Lung (tissue), 11 donors: ENCODE measurements at regions not wholly inside any gene's neighbourhood (a gene's known extent, or its start where the extent isn't known, plus 50 kb on each side); places are given as distances from the start of the nearest gene placed in this dataset.

Experiments
- ATAC-seq: fragments of 200-7000 bp; cut with Tn5 transposase; one replicate; pipeline ENCODE4 v1.9.1; 2020; ENCODE audit warnings: moderate number of reproducible peaks; ENCODE audit not compliant: insufficient read depth, low FRiP score
- DNase-seq, 3 donors: peaks; one replicate each; pipeline ENCODE4 v3.0.0-alpha.2; 2013 to 2017
- H3K27ac ChIP-seq, 2 donors: one replicate each; pipeline ENCODE4 v1.5.1; 2013; ENCODE audit warnings: mild to moderate bottlenecking in 2 of 2, moderate library complexity in 2 of 2, control low read depth in 1 of 2, inconsistent platforms in 1 of 2, low read depth in 1 of 2, low read length in 1 of 2
- H3K27me3 ChIP-seq, 3 donors: one replicate each; pipeline ENCODE4 v1.5.1; 2013; ENCODE audit warnings: low read length in 2 of 3; ENCODE audit not compliant: control insufficient read depth in 3 of 3, insufficient read depth in 3 of 3
- H3K36me3 ChIP-seq, 4 donors: one replicate each; pipeline ENCODE4 v1.5.1; 2013; ENCODE audit warnings: low read length in 4 of 4, mild to moderate bottlenecking in 1 of 4, moderate library complexity in 1 of 4; ENCODE audit not compliant: control insufficient read depth in 4 of 4, insufficient read depth in 4 of 4
- H3K4me1 ChIP-seq, 5 donors: one replicate each; pipeline ENCODE4 v1.5.1; 2013; ENCODE audit warnings: low read length in 5 of 5, mild to moderate bottlenecking in 2 of 5, moderate library complexity in 1 of 5; ENCODE audit not compliant: control insufficient read depth in 5 of 5, insufficient read depth in 5 of 5
- H3K4me3 ChIP-seq: one replicate; pipeline ENCODE4 v1.5.1; 2013; ENCODE audit warnings: mild to moderate bottlenecking, control low read depth, moderate library complexity
- H3K9ac ChIP-seq, 2 donors: one replicate each; pipeline ENCODE4 v1.5.1; 2013; ENCODE audit warnings: low read length in 2 of 2, control low read depth in 1 of 2; ENCODE audit not compliant: insufficient read depth in 1 of 2
- H3K9me3 ChIP-seq, 4 donors: one replicate each; pipeline ENCODE4 v1.5.1; 2013; ENCODE audit warnings: low read length in 3 of 4, mild to moderate bottlenecking in 1 of 4, moderate library complexity in 1 of 4; ENCODE audit not compliant: control insufficient read depth in 4 of 4, insufficient read depth in 3 of 4
- CTCF ChIP-seq: IDR thresholded peaks from 2 replicates; pipeline ENCODE4 v1.5.1; 2012; ENCODE audit warnings: mild to moderate bottlenecking; ENCODE audit errors: control extremely low read depth, extremely low read depth
- WGBS, 2 donors: extraction: QIAGEN DNeasy Blood & Tissue Kit; methylation state at CpG; one replicate each; pipeline ENCODE4 v1.1.7; 2013; 5-methylcytosine and 5-hydroxymethylcytosine counted together
- donor health status: control.
- donor health status: control.
- donor health status: Bipolar disorder and iron deficiency.
- donor health status: healthy.
- donor health status: DM: yes; HTN: yes; CAD: no.

- Histone ChIP-seq H3K9ac (no peak overlapping the region), H3K4me3 (no peak overlapping the region), H3K27ac (no peak overlapping the region), H3K36me3 (no peaks in the 10 kb centered on the region), H3K4me1 (no peaks in the 10 kb centered on the region), H3K9me3 (peaks cover 0 to 8% (median 0%) of the 10 kb centered on the region in 4 donors), H3K27me3 (peaks cover 0 to 16% (median 3%) of the 10 kb centered on the region in 3 donors)
- WGBS, 2 donors: 73 to 90% methylated on average over 9 of the region's 9 CpGs
- ATAC-seq: no peak
- TF ChIP-seq CTCF: no peak
- no peak for DNase-seq
These were observed 53.8 kb downstream of the FZD10 start for GRCh38 chr12:130216031-130216430.

DNA sequence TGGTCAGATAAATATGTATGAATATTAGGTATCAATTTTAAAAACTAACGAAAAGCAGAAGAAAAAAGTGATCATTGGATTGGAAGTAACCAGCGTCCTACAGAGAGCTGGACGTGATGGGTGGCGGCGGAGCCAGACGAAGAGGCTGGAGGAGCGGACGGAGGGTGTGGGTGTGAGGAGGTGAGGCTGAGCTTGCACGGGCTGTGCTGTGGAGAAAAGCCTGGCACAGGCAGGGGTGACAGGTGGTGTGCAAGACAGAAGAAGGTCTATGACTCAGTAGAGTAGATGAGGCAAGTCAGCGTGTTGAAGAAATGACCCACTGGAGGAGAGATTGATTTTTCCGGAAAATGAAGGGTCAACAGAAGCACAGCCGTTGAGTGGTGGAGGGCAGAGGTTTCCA lies 56.4 kb downstream of the FZD10 start:
- Histone ChIP-seq H3K9ac (no peak overlapping the region), H3K4me1 (peaks cover 0 to under 1% (median 0%) of the 10 kb centered on the region in 5 donors), H3K4me3 (no peak overlapping the region), H3K27ac (no peak overlapping the region), H3K9me3 (peaks cover 0 to 8% (median 0%) of the 10 kb centered on the region in 4 donors), H3K27me3 (peaks cover 0 to 30% (median 15%) of the 10 kb centered on the region in 3 donors), H3K36me3 (no peaks in the 10 kb centered on the region)
- TF ChIP-seq CTCF: no peak
- ATAC-seq (no peak), DNase-seq (no peak)
- 88 to 92% methylated on average over 12 of the region's 12 CpGs for WGBS, 2 donors

- H3K27me3 ChIP-seq: peaks cover 0 to 41% (median 21%) of the 10 kb centered on the region in 3 donors
- TF ChIP-seq CTCF: no peak
- WGBS, 2 donors: 28 to 31% methylated on average over 15 of the region's 15 CpGs
These were observed 57.9 kb downstream of the FZD10 start for GRCh38 chr12:130219929-130220705.

More at GRCh38 chr12:130219929-130220705, 57.9 kb downstream of the FZD10 start:
- Histone ChIP-seq H3K4me1 (peaks cover 0 to 4% (median 0%) of the 10 kb centered on the region in 5 donors), H3K36me3 (no peaks in the 10 kb centered on the region), H3K9me3 (peaks cover 0 to 16% (median 0%) of the 10 kb centered on the region in 4 donors), H3K4me3 (no peak overlapping the region), H3K27ac (no peak overlapping the region), H3K9ac (no peak overlapping the region)
- ATAC-seq (no peak), DNase-seq (no peak)
